H1 (cell line): ENCODE measurements at regions not wholly inside any gene's neighbourhood (a gene's known extent, or its start where the extent isn't known, plus 50 kb on each side); places are given as distances from the start of the nearest gene placed in this dataset.

ENCODE experiments used
- ASH2L ChIP-seq: fragments of 200-600, 300-600 bp; sonication (generic); IDR thresholded peaks from one replicate; pipeline ENCODE4 v1.7.1; 2017; ENCODE audit warnings: low read length
- ATF2 ChIP-seq: IDR thresholded peaks from 2 replicates; pipeline ENCODE4 v1.6.1; 2012; ENCODE audit warnings: low read length, inconsistent platforms
- CTCF ChIP-seq, 3 experiments: IDR thresholded peaks; 1 replicate in 2 of 3; 2 replicates in 1 of 3; pipeline versions ENCODE4 v1.5.1 to v1.6.1; 2011; ENCODE audit warnings: low read length in 3 of 3, mild to moderate bottlenecking in 3 of 3, inconsistent platforms in 2 of 3, low read depth in 1 of 3, moderate library complexity in 1 of 3; ENCODE audit not compliant: insufficient read depth in 1 of 3; ENCODE audit errors: control extremely low read depth in 1 of 3
- E2F6 ChIP-seq: IDR thresholded peaks from 2 replicates; pipeline ENCODE4 v1.6.1; 2012; ENCODE audit warnings: inconsistent platforms
- EZH2 ChIP-seq: fragments of 200-600 bp; sonication (generic); IDR thresholded peaks from 2 replicates; pipeline ENCODE4 v1.7.1; 2012; ENCODE audit warnings: low read depth, mild to moderate bottlenecking, moderate library complexity, low read length, inconsistent platforms; ENCODE audit not compliant: severe bottlenecking
- NRF1 ChIP-seq: IDR thresholded peaks from 2 replicates; pipeline ENCODE4 v1.6.1; 2011; ENCODE audit warnings: mild to moderate bottlenecking, low read depth, low read length, improper control_type of control experiment
- POLR2A ChIP-seq, 2 experiments: IDR thresholded peaks; 1 replicate in 1 of 2; 2 replicates in 1 of 2; pipeline ENCODE4 v1.6.1; 2011; ENCODE audit warnings: low read depth in 2 of 2, low read length in 2 of 2, mild to moderate bottlenecking in 2 of 2; ENCODE audit errors: control extremely low read depth in 1 of 2
- RXRA ChIP-seq: IDR thresholded peaks from 2 replicates; pipeline ENCODE4 v1.6.1; 2011; ENCODE audit warnings: low read depth, mild to moderate bottlenecking, low read length, moderate library complexity; ENCODE audit not compliant: insufficient read depth
- SUZ12 ChIP-seq: fragments of 200-600 bp; sonication (generic); IDR thresholded peaks from 2 replicates; pipeline ENCODE4 v1.6.1; 2012; ENCODE audit warnings: mild to moderate bottlenecking, inconsistent platforms, low read length, moderate library complexity, mixed read lengths
- TEAD4 ChIP-seq: IDR thresholded peaks from 2 replicates; pipeline ENCODE4 v1.6.1; 2012; ENCODE audit warnings: low read depth, low read length, inconsistent platforms, mixed read lengths
- ZNF274 ChIP-seq: IDR thresholded peaks from 2 replicates; pipeline ENCODE4 v1.7.0; 2012; ENCODE audit warnings: low read length, borderline replicate concordance; ENCODE audit errors: extremely low read depth
- TF ChIP-seq, protein P1 (sequence below): IDR thresholded peaks from 2 replicates; pipeline ENCODE4 v1.6.1; 2011; ENCODE audit warnings: low read length, improper control_type of control experiment

GRCh38 chr14:79924551-79924950, 286.8 kb downstream of the DIO2 start:
- no peak for TF ChIP-seq ATF2
- no peak for TF ChIP-seq CTCF (IDR thresholded peaks at IDR 0.05; ENCODE audit: control extremely low read depth in 1 of 3, insufficient read depth in 1 of 3, low read depth in 1 of 3, low read length in 3 of 3)
- TF ChIP-seq ZNF274, result no peak
- TF ChIP-seq SUZ12, result no peak
- no peak for TF ChIP-seq TEAD4
- TF ChIP-seq POLR2A (IDR thresholded peaks at IDR 0.05; ENCODE audit: control extremely low read depth in 1 of 2, low read depth in 2 of 2, low read length in 2 of 2), result no peak
- no peak for TF ChIP-seq E2F6
- TF ChIP-seq EZH2, result no peak
- TF ChIP-seq NRF1, result no peak
- TF ChIP-seq ASH2L, result no peak
- TF ChIP-seq RXRA, result no peak
- TF ChIP-seq, protein P1, sequence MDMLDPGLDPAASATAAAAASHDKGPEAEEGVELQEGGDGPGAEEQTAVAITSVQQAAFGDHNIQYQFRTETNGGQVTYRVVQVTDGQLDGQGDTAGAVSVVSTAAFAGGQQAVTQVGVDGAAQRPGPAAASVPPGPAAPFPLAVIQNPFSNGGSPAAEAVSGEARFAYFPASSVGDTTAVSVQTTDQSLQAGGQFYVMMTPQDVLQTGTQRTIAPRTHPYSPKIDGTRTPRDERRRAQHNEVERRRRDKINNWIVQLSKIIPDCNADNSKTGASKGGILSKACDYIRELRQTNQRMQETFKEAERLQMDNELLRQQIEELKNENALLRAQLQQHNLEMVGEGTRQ, result no peak
